Stimulated activated naive CD8-positive, alpha-beta T cell treated with anti-CD3 and anti-CD28 coated beads, Interleukin-15, Interleukin-2, amounts not matched to agents 100 ng/mL and 50 ng/mL, for 24 hours (primary cell): ENCODE measurements at regions not wholly inside any gene's neighbourhood (a gene's known extent, or its start where the extent isn't known, plus 50 kb on each side); places are given as distances from the start of the nearest gene placed in this dataset.

ENCODE experiments used
- H3K27ac Mint-ChIP-seq: one replicate; pipeline ENCODE4 v1.8.0; 2021; ENCODE audit warnings: mild to moderate bottlenecking, mixed read lengths
- H3K27me3 Mint-ChIP-seq: one replicate; pipeline ENCODE4 v1.8.0; 2021; ENCODE audit warnings: mixed read lengths
- H3K36me3 Mint-ChIP-seq: one replicate; pipeline ENCODE4 v1.8.0; 2021; ENCODE audit warnings: low read depth, mixed read lengths
- H3K4me1 Mint-ChIP-seq: one replicate; pipeline ENCODE4 v1.8.0; 2021; ENCODE audit warnings: low read depth, mixed read lengths
- H3K4me3 Mint-ChIP-seq: one replicate; pipeline ENCODE4 v1.8.0; 2021; ENCODE audit warnings: mild to moderate bottlenecking, mixed read lengths
- H3K9me3 Mint-ChIP-seq: one replicate; pipeline ENCODE4 v1.8.0; 2021; ENCODE audit warnings: mixed read lengths

DNA sequence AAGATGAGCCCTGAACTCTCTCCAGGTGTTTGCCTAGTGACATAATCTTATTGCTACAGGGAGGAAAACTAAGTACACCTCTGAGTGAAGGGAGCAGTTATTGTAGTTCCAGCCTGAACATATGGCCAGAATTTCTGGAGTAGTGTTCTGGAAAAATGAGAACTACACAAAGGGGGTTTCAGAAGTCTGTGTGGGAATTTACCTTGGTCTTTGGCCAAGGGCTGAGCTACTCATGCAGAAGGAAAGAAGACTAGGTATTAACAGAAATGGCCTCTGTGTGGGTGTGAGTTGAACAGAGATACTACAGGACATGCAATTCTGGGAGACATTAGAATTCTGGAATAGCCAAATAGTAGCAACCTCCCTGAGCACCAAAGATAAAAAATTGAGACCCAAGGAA is 1009.7 kb upstream of the GJE1 start:
- Mint-ChIP-seq H3K4me3 (no peak overlapping the region), H3K27me3 (peaks cover 4% of the 10 kb centered on the region), H3K4me1 (no peaks in the 10 kb centered on the region), H3K9me3 (no peaks in the 10 kb centered on the region), H3K36me3 (no peaks in the 10 kb centered on the region), H3K27ac (no peak overlapping the region)

DNA sequence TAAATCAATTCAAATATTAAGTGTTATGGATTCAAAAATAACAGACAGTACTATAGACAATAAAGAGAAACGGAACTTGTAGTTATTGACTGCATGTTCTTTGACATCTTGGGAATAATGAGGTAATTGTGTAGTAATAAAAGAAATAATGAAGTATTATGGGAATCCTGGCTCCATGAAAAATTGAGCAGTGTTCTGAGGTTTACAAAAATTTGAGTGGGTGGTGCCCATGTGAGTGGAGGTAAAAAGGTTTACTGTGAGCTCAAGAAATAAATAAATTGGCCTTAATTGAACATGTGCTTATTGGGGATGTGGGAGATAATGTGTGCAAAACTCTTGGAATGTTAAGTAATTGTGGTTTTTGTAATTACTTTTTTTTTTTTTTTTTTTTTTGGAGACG is 1013.7 kb upstream of the GJE1 start:
- no peak overlapping the region for H3K4me3 Mint-ChIP-seq
- no peak overlapping the region for H3K27ac Mint-ChIP-seq
- H3K27me3 Mint-ChIP-seq: peaks cover 1% of the 10 kb centered on the region
- no peaks in the 10 kb centered on the region for H3K4me1 Mint-ChIP-seq
- H3K36me3 Mint-ChIP-seq: no peaks in the 10 kb centered on the region
- no peaks in the 10 kb centered on the region for H3K9me3 Mint-ChIP-seq

DNA sequence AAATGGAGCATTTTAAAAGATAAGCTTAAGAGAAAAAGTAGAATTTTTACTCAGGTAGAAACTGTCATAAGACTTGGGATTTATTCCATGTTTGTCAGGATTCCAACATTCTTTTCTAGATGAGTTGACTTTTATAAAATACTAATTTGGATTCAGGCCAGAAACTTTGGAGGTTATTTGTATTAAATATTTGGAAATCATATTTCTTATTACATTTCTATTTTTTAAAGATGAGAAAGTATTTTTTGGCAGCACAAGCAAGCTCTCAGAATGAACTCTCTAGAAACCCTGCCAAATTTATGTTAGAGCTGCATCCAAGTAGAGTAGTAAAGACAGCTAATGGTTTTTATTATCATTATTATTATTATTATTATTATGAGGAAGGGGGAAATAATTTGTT is 1014.9 kb upstream of the GJE1 start:
- Mint-ChIP-seq H3K27me3 (no peaks in the 10 kb centered on the region), H3K9me3 (no peaks in the 10 kb centered on the region), H3K36me3 (no peaks in the 10 kb centered on the region), H3K27ac (no peak overlapping the region), H3K4me3 (no peak overlapping the region), H3K4me1 (no peaks in the 10 kb centered on the region)

DNA sequence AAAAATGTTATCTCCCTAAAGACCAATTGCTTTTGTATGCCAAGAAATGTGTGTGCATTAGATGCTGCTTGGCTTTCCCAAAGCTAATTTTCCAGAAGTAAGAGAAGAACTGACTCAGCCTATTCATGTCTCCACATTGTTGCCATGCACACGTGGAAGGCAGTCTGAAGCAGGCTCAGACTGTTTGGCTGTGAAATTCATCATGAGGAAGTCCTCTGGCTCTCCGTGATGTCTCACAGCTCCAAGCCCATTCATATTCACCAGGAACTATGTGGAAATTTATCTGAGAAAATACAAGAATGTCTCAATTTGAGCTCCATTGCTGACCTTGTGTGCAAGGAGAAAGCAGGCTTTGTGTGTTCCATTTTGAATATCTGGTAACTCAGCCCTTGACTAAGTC is 1022.2 kb upstream of the GJE1 start:
- H3K4me3 Mint-ChIP-seq: no peak overlapping the region
- no peaks in the 10 kb centered on the region for H3K36me3 Mint-ChIP-seq
- H3K4me1 Mint-ChIP-seq: no peaks in the 10 kb centered on the region
- H3K27me3 Mint-ChIP-seq: no peaks in the 10 kb centered on the region
- H3K9me3 Mint-ChIP-seq: no peaks in the 10 kb centered on the region
- no peak overlapping the region for H3K27ac Mint-ChIP-seq

DNA sequence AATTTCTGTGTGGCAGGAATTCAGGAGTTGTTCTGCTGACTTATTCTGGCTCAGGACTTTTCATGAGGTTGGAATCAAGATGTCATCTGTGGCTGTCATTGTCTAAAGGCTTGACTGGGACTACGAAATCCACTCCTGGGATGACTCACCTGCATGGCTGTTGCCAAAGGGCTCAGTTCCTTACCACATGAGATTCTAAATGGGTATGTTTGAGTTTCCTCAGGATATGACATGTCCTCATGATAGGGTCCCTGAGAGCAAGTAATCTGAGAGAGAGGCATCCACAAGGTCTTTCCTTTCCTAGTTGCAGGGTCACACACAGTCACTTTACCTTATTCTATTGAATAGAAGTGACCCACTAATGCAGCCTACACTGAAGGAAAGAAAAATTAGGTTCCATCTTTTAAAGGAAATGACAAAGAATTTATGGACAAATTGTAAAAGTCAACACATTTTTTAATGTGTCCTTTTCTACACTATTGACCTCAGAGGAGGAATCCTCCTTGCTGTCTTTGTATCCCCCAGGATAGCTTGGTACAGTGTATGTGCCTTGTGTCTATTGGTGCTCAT is 1025.0 kb upstream of the GJE1 start:
- H3K4me3 Mint-ChIP-seq: no peak overlapping the region
- no peaks in the 10 kb centered on the region for H3K27me3 Mint-ChIP-seq
- peaks cover 3% of the 10 kb centered on the region for H3K4me1 Mint-ChIP-seq
- H3K27ac Mint-ChIP-seq: no peak overlapping the region
- H3K36me3 Mint-ChIP-seq: no peaks in the 10 kb centered on the region
- H3K9me3 Mint-ChIP-seq: no peaks in the 10 kb centered on the region

DNA sequence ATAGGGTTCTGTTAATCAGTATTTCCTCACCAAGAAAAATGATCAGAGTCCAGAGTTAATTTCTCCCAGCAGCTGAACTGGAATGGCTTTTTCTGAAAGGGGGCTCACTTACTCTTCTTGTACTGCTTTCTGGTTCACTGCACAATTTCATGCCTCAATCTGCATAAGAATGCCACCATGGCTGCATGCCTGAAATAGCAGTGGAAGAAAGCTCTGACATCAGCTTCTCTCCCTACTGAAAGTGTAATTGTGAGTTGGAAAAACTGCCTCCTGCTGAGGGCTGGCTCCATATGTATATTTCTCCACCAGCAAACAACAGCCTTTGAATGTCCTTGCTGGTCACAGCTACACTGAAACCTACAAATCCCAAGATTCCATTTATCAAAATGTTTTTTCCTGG is 1027.2 kb upstream of the GJE1 start:
- no peaks in the 10 kb centered on the region for H3K27me3 Mint-ChIP-seq
- no peak overlapping the region for H3K27ac Mint-ChIP-seq
- peaks cover 3% of the 10 kb centered on the region for H3K4me1 Mint-ChIP-seq
- H3K4me3 Mint-ChIP-seq: no peak overlapping the region
- H3K36me3 Mint-ChIP-seq: no peaks in the 10 kb centered on the region
- no peaks in the 10 kb centered on the region for H3K9me3 Mint-ChIP-seq

DNA sequence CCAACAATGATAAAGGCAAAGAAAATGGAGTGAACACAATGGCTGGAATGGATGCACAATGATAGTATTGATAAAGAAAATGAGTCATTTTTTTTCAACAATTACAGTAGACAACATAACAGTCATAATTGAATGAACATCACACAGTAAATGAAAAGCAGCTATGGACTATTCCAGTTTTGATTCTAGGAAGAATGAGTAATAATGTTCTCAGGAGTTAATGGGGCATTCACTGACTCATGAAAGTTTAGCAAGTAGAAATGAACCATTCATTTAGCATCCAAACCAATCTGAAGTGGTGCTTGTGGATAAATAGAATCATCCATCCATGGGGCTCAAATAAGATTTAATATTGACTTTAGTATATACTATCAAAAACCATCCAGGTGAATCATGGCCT is 1029.5 kb upstream of the GJE1 start:
- Mint-ChIP-seq H3K27ac (no peak overlapping the region), H3K4me1 (peaks cover 3% of the 10 kb centered on the region), H3K36me3 (no peaks in the 10 kb centered on the region), H3K27me3 (no peaks in the 10 kb centered on the region), H3K9me3 (peaks cover under 1% of the 10 kb centered on the region), H3K4me3 (no peak overlapping the region)

DNA sequence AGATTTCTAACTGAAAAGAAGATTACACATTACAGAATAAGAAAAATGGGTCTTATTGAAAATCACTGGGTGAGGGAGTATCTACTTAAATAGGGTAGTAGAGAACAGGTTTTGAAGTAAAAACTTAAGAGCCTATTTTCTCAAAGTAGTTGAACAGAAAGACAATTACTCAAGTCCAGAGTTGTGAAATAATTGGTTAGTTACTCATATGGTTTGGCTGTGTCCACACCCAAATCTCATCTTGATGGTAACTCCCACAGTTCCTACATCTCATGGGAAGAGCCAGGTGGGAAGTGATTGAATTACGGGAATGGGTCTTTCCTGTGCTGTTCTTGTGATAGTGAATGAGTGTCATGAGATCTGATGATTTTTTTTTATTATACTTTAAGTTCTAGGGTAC is 1035.3 kb upstream of the GJE1 start:
- Mint-ChIP-seq H3K27ac (no peak overlapping the region), H3K4me3 (no peak overlapping the region), H3K36me3 (no peaks in the 10 kb centered on the region), H3K4me1 (no peaks in the 10 kb centered on the region), H3K27me3 (peaks cover 3% of the 10 kb centered on the region), H3K9me3 (peaks cover 3% of the 10 kb centered on the region)

DNA sequence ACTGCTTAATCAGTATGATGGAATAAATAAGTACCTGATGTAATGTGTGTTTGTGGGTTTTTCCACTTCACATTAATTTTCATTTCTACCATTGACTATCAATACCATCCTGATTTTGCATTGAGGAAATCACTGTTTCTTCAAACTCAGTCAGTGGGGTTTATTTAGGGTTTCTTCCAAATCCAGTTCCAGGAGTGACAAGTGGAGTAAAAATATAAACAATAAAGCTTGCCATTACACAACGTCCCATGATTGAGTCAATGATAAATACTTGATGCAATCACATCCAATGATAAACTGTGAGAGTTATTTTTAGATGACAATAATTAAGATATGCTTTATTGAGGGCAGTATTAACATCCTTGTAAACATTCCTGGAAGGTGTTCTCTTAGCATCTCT is 1037.4 kb upstream of the GJE1 start:
- Mint-ChIP-seq H3K36me3 (no peaks in the 10 kb centered on the region), H3K9me3 (peaks cover 3% of the 10 kb centered on the region), H3K27me3 (peaks cover 3% of the 10 kb centered on the region), H3K4me1 (no peaks in the 10 kb centered on the region), H3K4me3 (no peak overlapping the region), H3K27ac (no peak overlapping the region)

DNA sequence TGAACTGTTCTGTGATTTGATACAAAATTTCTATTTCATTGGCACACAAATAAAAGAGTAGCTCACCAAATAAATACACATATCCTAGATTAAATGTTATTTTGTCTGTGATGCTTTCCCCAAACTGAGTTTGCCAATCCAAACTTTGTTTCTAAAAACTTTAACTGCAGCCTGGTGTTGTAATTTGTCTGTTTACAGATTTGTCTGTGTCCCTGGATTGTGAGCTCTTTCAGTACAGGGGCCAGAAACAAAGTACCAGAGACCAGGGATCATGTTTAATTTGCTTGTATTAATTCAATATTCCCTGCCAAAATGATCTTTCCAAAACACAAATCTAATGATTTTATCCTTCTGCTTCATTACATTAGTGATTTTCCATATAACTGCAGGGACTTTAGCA is 1044.6 kb upstream of the GJE1 start:
- Mint-ChIP-seq H3K36me3 (no peaks in the 10 kb centered on the region), H3K27ac (no peak overlapping the region), H3K4me3 (no peak overlapping the region), H3K4me1 (no peaks in the 10 kb centered on the region), H3K9me3 (no peaks in the 10 kb centered on the region), H3K27me3 (no peaks in the 10 kb centered on the region)

DNA sequence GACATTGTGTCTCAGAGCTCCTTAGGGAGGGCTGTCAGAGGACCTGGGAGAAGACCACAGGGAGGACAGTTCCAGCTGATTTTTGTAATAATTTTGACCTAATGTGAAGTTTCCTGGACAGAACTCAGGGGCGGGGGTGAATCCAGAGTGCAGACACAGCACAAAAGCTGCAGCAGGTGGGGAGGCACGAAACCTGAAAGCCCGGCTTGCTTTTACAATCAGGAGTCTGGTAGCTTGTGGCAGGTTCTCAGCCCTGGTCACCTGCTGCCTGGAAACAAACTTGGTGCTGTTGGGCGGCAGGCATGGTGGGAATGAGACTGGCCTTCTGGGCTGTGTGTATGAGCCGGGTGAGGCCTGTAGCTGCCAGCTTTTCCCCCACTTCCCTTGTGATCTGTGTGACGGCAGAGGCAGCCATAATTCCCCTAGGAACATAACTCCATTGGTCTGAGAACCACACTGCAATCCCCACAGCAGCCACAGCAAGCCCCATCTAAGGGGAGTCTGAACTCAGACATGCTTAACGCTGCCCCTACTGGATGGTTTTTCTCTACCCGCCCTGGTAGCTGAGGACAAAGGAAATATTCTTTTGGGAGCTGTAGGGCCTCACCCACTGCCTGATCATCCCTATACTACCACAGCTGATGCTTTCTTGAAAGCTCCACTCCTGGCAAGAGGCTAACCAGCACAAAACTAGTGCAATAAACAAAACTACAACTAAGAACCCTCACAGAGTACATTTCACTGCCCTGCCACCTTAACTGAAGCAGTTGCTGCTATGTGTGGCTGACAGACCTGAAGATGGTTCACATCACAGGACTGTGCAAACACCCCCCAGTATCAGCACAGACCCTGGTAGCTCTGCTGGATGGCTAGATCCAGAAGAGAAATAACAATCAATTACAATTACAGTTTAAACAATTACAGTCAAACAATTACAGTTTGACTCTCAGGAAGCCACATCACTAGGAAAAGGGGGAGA is 1055.1 kb upstream of the GJE1 start:
- Mint-ChIP-seq H3K27me3 (no peaks in the 10 kb centered on the region), H3K9me3 (no peaks in the 10 kb centered on the region), H3K27ac (no peak overlapping the region), H3K4me3 (no peak overlapping the region), H3K36me3 (no peaks in the 10 kb centered on the region), H3K4me1 (no peaks in the 10 kb centered on the region)

DNA sequence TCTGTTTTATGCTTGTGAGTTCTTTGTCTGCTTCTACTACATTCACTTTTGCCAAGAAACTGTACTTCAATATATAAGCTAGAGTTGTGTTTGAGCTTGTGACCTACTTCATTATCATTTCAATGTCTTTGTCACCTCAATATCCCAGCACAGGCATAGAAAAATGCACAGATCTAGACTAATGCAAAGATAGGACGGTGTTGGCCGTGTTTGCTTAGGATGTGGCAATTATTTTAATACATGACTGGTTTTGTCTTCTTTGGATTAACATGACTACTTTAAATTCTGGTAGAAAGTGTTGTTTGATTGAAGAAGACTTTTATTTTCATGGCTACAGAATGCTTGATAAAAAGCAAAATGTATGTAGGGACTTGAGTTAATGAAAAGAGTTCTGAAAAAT is 1075.0 kb upstream of the GJE1 start:
- H3K36me3 Mint-ChIP-seq: no peaks in the 10 kb centered on the region
- H3K27me3 Mint-ChIP-seq: peaks cover 4% of the 10 kb centered on the region
- no peak overlapping the region for H3K4me3 Mint-ChIP-seq
- no peak overlapping the region for H3K27ac Mint-ChIP-seq
- H3K4me1 Mint-ChIP-seq: no peaks in the 10 kb centered on the region
- no peaks in the 10 kb centered on the region for H3K9me3 Mint-ChIP-seq

DNA sequence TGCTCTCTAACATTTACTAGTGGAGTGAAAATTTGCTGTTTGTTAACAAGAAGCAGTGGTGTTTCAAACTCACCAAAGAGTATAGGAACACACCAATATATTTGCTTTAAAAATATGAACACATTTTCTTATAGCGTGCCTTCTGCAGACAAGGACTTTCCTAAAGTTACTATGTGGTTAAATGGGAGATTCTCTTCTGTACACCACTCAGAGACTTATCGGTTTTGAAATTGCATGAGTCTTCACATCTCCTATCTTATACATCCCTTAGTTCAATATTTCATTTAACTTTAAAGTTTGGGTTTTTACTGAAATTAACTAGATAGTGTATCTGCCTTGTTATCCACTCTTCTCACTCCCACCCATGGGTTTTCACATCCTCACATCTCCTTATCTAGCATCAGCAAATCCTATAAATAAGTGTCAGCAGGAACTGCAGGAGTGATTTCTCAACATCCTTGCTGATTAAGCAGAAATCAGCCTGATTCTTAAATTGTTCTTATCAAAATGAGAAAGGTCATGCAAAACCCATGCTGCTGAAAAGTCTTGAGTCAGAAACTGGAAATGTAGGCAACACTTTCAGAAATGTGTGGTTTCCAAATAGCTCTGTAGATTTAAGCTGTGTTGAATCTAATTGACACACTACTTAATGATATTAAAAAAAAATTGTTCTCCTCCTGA is 1075.6 kb upstream of the GJE1 start:
- H3K4me1 Mint-ChIP-seq: no peaks in the 10 kb centered on the region
- H3K36me3 Mint-ChIP-seq: no peaks in the 10 kb centered on the region
- peaks cover 4% of the 10 kb centered on the region for H3K27me3 Mint-ChIP-seq
- no peak overlapping the region for H3K4me3 Mint-ChIP-seq
- no peak overlapping the region for H3K27ac Mint-ChIP-seq
- no peaks in the 10 kb centered on the region for H3K9me3 Mint-ChIP-seq

DNA sequence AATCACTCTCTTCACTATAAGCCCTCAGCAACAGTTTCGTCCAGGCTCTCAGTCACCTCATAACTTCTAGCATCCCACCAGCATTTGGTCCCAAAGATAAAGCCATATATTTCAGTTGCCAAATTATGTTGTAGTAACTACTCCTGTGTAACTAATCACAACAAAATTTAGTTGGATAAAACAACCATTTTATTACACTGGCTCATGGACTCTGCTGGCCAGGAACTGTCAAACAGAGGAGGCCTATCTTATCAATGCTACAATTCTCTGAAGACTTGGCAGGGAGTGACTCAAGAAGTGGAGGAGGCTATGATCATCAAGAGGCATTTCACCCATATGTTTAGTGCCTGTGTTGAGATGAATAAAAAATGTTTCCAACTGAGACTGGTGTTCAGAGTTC is 1082.3 kb upstream of the GJE1 start:
- H3K4me3 Mint-ChIP-seq: no peak overlapping the region
- H3K27ac Mint-ChIP-seq: no peak overlapping the region
- H3K27me3 Mint-ChIP-seq: no peaks in the 10 kb centered on the region
- H3K36me3 Mint-ChIP-seq: no peaks in the 10 kb centered on the region
- no peaks in the 10 kb centered on the region for H3K9me3 Mint-ChIP-seq
- H3K4me1 Mint-ChIP-seq: no peaks in the 10 kb centered on the region

DNA sequence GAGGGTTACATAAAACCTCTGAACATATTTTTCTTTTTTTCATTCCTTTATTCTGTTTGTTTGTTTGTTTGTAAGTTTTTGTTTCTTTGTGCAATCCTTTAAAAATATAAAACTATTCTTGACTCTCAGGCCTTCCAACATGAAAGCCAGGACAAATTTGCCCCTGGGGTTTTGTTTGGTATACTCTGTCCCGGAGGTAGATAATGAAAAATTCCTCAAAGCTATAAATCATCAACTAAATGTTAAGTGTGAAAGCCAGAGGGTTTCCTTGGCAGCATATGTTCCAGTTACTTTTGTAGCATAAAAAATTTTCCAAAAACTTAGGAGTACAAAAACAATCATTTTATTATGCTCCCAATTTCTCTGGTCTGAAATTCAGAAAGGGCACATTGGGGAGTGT is 1084.3 kb upstream of the GJE1 start:
- Mint-ChIP-seq H3K4me3 (no peak overlapping the region), H3K36me3 (no peaks in the 10 kb centered on the region), H3K27me3 (no peaks in the 10 kb centered on the region), H3K27ac (no peak overlapping the region), H3K4me1 (no peaks in the 10 kb centered on the region), H3K9me3 (no peaks in the 10 kb centered on the region)
